ENCODE measurements at regions not wholly inside any gene's neighbourhood (a gene's known extent, or its start where the extent isn't known, plus 50 kb on each side); places are given as distances from the start of the nearest gene placed in this dataset.

DNA sequence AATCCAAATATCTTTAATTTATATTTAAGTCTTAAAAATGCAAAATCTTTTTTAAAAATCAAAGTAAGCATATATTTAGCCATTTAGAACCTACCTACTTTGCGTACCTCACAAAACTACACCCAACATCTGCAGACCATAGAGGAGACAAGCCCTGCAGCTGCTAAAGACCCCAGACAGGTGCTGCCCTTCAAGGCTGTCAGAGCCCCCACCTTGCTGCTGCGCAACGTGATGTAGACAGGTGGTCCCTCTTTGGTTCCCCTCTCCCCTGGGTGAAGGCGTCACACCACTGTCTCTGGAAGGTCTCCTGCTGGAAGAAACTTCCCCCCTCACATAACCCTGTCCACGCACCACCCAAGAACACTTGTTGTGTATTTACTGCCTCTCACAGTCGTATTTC is 204.5 kb downstream of the ARRDC4 start:
- H3K27me3 ChIP-seq (ENCODE audit: insufficient read depth, poor library complexity, severe bottlenecking), result peaks cover 4% of the 10 kb centered on the region
- TF ChIP-seq REST (IDR thresholded peaks at IDR 0.05; ENCODE audit: insufficient replicate concordance, low read depth) (no peak), SPI1 (IDR thresholded peaks at IDR 0.05; ENCODE audit: borderline replicate concordance, low read depth) (no peak), GABPA (IDR thresholded peaks at IDR 0.05; ENCODE audit: low read depth) (no peak), POLR2AphosphoS5 (IDR thresholded peaks at IDR 0.05; ENCODE audit: low read depth) (no peak)
- TF ChIP-seq, protein P1, sequence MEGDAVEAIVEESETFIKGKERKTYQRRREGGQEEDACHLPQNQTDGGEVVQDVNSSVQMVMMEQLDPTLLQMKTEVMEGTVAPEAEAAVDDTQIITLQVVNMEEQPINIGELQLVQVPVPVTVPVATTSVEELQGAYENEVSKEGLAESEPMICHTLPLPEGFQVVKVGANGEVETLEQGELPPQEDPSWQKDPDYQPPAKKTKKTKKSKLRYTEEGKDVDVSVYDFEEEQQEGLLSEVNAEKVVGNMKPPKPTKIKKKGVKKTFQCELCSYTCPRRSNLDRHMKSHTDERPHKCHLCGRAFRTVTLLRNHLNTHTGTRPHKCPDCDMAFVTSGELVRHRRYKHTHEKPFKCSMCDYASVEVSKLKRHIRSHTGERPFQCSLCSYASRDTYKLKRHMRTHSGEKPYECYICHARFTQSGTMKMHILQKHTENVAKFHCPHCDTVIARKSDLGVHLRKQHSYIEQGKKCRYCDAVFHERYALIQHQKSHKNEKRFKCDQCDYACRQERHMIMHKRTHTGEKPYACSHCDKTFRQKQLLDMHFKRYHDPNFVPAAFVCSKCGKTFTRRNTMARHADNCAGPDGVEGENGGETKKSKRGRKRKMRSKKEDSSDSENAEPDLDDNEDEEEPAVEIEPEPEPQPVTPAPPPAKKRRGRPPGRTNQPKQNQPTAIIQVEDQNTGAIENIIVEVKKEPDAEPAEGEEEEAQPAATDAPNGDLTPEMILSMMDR (IDR thresholded peaks at IDR 0.05; ENCODE audit: insufficient read depth, low read length), result no peak
- no peak for DNase-seq (ENCODE audit: low read depth in 1 of 2, low spot score in 1 of 2)
- H3K27ac ChIP-seq (replicated peaks), result no peak overlapping the region
- H3K4me3 ChIP-seq (replicated peaks; ENCODE audit: insufficient read depth, low read length), result no peak overlapping the region

- Histone ChIP-seq H3K27me3 (ENCODE audit: insufficient read depth, poor library complexity, severe bottlenecking) (peaks cover 4% of the 10 kb centered on the region), H3K27ac (replicated peaks) (no peak overlapping the region), H3K4me3 (replicated peaks; ENCODE audit: insufficient read depth, low read length) (no peak overlapping the region)
- DNase-seq (ENCODE audit: low read depth in 1 of 2, low spot score in 1 of 2), result no peak
- TF ChIP-seq, protein P1 (IDR thresholded peaks at IDR 0.05; ENCODE audit: insufficient read depth, low read length), result no peak
- TF ChIP-seq SPI1 (IDR thresholded peaks at IDR 0.05; ENCODE audit: borderline replicate concordance, low read depth) (no peak), REST (IDR thresholded peaks at IDR 0.05; ENCODE audit: insufficient replicate concordance, low read depth) (no peak), GABPA (IDR thresholded peaks at IDR 0.05; ENCODE audit: low read depth) (no peak), POLR2AphosphoS5 (IDR thresholded peaks at IDR 0.05; ENCODE audit: low read depth) (no peak)
Observed at GRCh38 chr15:98167722-98168268, 207.3 kb downstream of the ARRDC4 start.

DNA sequence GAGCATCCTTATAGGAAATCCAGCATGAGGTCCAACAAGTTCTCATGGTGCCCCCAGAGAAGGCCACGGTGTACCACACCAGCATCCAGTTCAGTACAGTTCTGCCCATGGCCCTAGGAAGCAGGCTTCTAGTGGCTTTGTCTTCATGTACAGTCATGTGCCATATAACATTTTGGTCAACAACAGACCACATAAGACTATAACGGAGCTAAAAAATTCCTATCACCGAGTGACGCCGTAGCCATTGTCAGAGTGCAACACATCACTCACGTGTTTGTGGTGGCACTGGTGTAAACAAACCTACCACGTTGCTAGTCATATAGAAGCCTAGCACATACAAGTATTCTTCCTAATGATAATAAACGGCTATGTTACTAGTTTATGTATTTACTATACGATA is 209.0 kb downstream of the ARRDC4 start:
- no peak for TF ChIP-seq POLR2AphosphoS5 (IDR thresholded peaks at IDR 0.05; ENCODE audit: low read depth)
- TF ChIP-seq, protein P1 (IDR thresholded peaks at IDR 0.05; ENCODE audit: insufficient read depth, low read length), result no peak
- no peak for TF ChIP-seq REST (IDR thresholded peaks at IDR 0.05; ENCODE audit: insufficient replicate concordance, low read depth)
- TF ChIP-seq SPI1 (IDR thresholded peaks at IDR 0.05; ENCODE audit: borderline replicate concordance, low read depth), result no peak
- no peak for TF ChIP-seq GABPA (IDR thresholded peaks at IDR 0.05; ENCODE audit: low read depth)
- H3K27me3 ChIP-seq (ENCODE audit: insufficient read depth, poor library complexity, severe bottlenecking), result peaks cover 4% of the 10 kb centered on the region

More for the DNA sequence above, 209.0 kb downstream of the ARRDC4 start:
- DNase-seq (ENCODE audit: low read depth in 1 of 2, low spot score in 1 of 2), result no peak
- H3K27ac ChIP-seq (replicated peaks), result no peak overlapping the region
- no peak overlapping the region for H3K4me3 ChIP-seq (replicated peaks; ENCODE audit: insufficient read depth, low read length)
